Activated CD4-positive, alpha-beta memory T cell treated with anti-CD3 and anti-CD28 coated beads, Interleukin-2, amount 10 ng/mL, durations not matched to agents 7 days and 5 days (primary cell): ENCODE measurements at regions not wholly inside any gene's neighbourhood (a gene's known extent, or its start where the extent isn't known, plus 50 kb on each side); places are given as distances from the start of the nearest gene placed in this dataset.
A peak's percentile ranks its signal among the peaks of the same experiment; 100 is the strongest.

Source experiments
- CTCF ChIA-PET: fragments of 350-600 bp; sonication (Branson Sonifier 250); formaldehyde crosslinking; loops from one replicate; lab custom pipeline; 2021; ENCODE audit warnings: antibody characterized with exemption, inconsistent platforms; lab: Charles Lee
- POLR2A ChIA-PET: fragments of 350-600 bp; sonication (Branson Sonifier 250); formaldehyde crosslinking; loops from one replicate; lab custom pipeline; 2021; ENCODE audit warnings: antibody characterized with exemption; lab: Charles Lee
- DNase-seq: peaks from one replicate; pipeline ENCODE4 v3.0.0-alpha.2; 2020
- H3K27ac Mint-ChIP-seq: one replicate; pipeline ENCODE4 v1.8.0; 2021; ENCODE audit warnings: mild to moderate bottlenecking, mixed read lengths
- H3K27me3 Mint-ChIP-seq: one replicate; pipeline ENCODE4 v1.8.0; 2021; ENCODE audit warnings: mixed read lengths
- H3K36me3 Mint-ChIP-seq: one replicate; pipeline ENCODE4 v1.8.0; 2021; ENCODE audit warnings: low read depth, mixed read lengths
- H3K4me1 Mint-ChIP-seq: one replicate; pipeline ENCODE4 v1.8.0; 2021; ENCODE audit warnings: mixed read lengths
- H3K4me3 Mint-ChIP-seq: one replicate; pipeline ENCODE4 v1.8.0; 2021; ENCODE audit warnings: mild to moderate bottlenecking, mixed read lengths
- H3K9me3 Mint-ChIP-seq: one replicate; pipeline ENCODE4 v1.8.0; 2021; ENCODE audit warnings: mixed read lengths

GRCh38 chr2:120430957-120431356, 85.0 kb downstream of the INHBB start:
- no peaks in the 10 kb centered on the region for H3K9me3 Mint-ChIP-seq

DNA sequence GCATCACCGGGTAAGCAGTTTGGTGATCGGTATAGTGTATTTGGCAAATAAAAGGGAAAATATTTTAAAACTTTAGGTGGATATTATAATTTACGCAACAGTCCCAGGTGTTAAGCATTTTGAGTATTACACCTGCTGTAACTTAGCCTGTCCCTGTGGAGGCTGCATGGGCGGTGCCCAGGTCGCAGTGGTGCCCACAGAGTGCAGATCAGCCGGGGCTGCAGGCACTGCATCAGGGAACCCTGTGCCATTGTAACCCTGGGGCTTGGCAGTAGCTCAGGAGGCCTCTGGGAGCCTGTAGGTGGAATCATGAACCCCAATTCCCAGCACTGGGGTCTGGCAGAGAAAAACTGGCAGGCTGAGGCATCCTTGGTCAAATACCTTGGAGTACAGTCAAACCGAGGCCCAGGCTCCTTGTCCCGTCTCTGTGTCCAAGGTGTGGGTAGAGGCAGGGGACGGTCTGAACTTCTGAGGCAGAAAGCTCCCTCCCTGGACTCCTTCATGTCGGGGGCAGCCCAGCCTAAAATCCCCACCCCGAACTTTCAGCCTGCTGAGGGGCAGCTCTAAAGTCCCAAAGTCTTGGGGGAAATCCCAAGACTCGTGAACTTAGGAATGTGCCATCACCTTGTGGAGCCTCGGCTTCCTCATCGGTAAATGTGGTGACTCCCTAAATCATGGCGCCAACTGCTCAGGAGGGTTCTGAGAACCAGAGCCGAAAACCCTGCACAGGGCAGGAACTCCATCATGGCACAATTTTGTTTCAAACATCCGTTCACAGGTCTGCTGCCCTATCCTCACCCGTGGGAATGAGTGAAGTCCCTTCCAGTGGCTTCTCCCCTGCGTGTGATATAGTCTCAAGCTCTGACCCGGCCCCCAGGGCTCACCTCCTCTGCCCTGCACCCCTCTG, 85.7 kb downstream of the INHBB start:
- peak; percentile 11 for DNase-seq
- H3K27ac Mint-ChIP-seq, result no peak overlapping the region
- H3K36me3 Mint-ChIP-seq, result no peaks in the 10 kb centered on the region
- H3K9me3 Mint-ChIP-seq, result no peaks in the 10 kb centered on the region
- H3K4me3 Mint-ChIP-seq, result no peak overlapping the region
- ChIA-PET CTCF (no interaction called here), POLR2A (no interaction called here)
- peaks cover 13% of the 10 kb centered on the region for H3K27me3 Mint-ChIP-seq
- no peaks in the 10 kb centered on the region for H3K4me1 Mint-ChIP-seq

More at GRCh38 chr2:120430957-120431356, 85.0 kb downstream of the INHBB start:
- H3K36me3 Mint-ChIP-seq, result no peaks in the 10 kb centered on the region
- H3K27ac Mint-ChIP-seq, result no peak overlapping the region
- CTCF ChIA-PET, result no interaction called here
- no peak overlapping the region for H3K4me3 Mint-ChIP-seq
- no peaks in the 10 kb centered on the region for H3K4me1 Mint-ChIP-seq
- H3K27me3 Mint-ChIP-seq, result peaks cover 18% of the 10 kb centered on the region
- POLR2A ChIA-PET, result no interaction called here
- DNase-seq, result no peak

DNA sequence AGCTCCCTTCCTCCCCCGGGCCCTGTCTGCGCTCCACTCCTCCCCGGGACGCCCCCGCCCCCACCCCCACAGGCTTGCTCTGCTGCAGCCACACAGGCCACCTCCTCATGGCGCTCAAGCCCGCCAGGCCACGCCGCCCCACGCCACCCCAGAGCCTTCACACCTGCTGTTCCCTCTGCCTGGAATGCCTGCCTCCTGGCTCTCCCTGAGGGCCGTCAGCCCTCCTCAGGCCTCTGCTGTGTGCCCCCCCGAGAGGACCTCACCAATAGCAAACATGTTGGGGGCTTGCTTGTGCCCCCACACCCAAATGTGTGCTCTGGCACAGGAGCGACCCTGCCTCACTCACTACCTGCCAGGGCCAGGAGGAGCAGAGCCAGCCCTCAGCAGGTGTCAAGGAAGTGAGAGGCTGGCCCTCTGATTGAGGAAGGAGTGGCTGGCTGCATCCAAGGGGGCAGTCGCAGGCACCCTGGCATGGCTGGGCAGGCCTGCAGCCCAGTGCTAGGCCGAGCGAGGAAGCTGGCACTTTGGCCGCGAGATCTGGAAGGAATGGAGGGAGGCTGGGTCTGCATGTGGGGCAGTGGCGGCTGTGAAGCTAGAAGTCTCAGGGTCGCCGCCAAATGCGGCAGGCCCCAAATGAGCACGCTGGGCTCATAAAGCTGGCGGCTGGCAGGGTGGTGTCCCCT, 86.5 kb downstream of the INHBB start:
- Mint-ChIP-seq H3K27me3 (peaks cover 12% of the 10 kb centered on the region), H3K27ac (no peak overlapping the region), H3K36me3 (no peaks in the 10 kb centered on the region), H3K4me3 (no peak overlapping the region), H3K9me3 (no peaks in the 10 kb centered on the region), H3K4me1 (no peaks in the 10 kb centered on the region)
- no peak for DNase-seq
- CTCF ChIA-PET, result no interaction called here
- POLR2A ChIA-PET, result no interaction called here

- Mint-ChIP-seq H3K36me3 (no peaks in the 10 kb centered on the region), H3K4me3 (no peak overlapping the region), H3K27ac (no peak overlapping the region), H3K27me3 (peaks cover 14% of the 10 kb centered on the region), H3K9me3 (no peaks in the 10 kb centered on the region), H3K4me1 (no peaks in the 10 kb centered on the region)
- POLR2A ChIA-PET, result no interaction called here
- peak; percentile 14 for DNase-seq
- CTCF ChIA-PET, result no interaction called here
Observed at GRCh38 chr2:120432976-120433815, 87.3 kb downstream of the INHBB start.

- POLR2A ChIA-PET, result no interaction called here
- H3K27ac Mint-ChIP-seq, result no peak overlapping the region
- no peaks in the 10 kb centered on the region for H3K9me3 Mint-ChIP-seq
- no peak overlapping the region for H3K4me3 Mint-ChIP-seq
- no peaks in the 10 kb centered on the region for H3K36me3 Mint-ChIP-seq
- CTCF ChIA-PET, result no interaction called here
- H3K4me1 Mint-ChIP-seq, result no peaks in the 10 kb centered on the region
- peak; percentile 11 for DNase-seq
- peaks cover 11% of the 10 kb centered on the region for H3K27me3 Mint-ChIP-seq
Observed at GRCh38 chr2:120433816-120434290, 87.9 kb downstream of the INHBB start.

GRCh38 chr2:120434492-120435308, 88.8 kb downstream of the INHBB start:
- Mint-ChIP-seq H3K4me1 (no peaks in the 10 kb centered on the region), H3K9me3 (no peaks in the 10 kb centered on the region), H3K27ac (no peak overlapping the region), H3K27me3 (peaks cover 16% of the 10 kb centered on the region), H3K36me3 (no peaks in the 10 kb centered on the region), H3K4me3 (no peak overlapping the region)
- POLR2A ChIA-PET, result no interaction called here
- CTCF ChIA-PET, result no interaction called here
- DNase-seq, result peak; percentile 12

- H3K4me1 Mint-ChIP-seq, result no peaks in the 10 kb centered on the region
- no peaks in the 10 kb centered on the region for H3K9me3 Mint-ChIP-seq
- ChIA-PET POLR2A (no interaction called here), CTCF (no interaction called here)
- no peak overlapping the region for H3K27ac Mint-ChIP-seq
- DNase-seq, result peak; percentile 5
- no peak overlapping the region for H3K4me3 Mint-ChIP-seq
- peaks cover 19% of the 10 kb centered on the region for H3K27me3 Mint-ChIP-seq
- no peaks in the 10 kb centered on the region for H3K36me3 Mint-ChIP-seq
Observed at GRCh38 chr2:120435671-120436459, 89.9 kb downstream of the INHBB start.

DNA sequence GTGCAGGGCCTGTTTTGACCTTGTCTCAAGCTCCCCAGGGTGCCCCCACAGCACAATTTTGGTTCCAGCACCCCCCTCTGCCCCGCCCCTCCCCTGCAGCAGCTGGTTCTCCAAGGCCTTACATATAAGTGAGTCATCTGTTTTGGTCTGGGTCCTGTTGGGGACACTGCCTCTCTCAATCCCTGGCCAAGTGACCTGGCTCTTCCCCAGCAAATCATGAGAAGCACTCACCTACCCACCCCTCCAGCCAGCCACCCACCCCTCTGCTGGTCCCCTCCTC, 90.5 kb downstream of the INHBB start:
- H3K27me3 Mint-ChIP-seq, result peaks cover 24% of the 10 kb centered on the region
- no peaks in the 10 kb centered on the region for H3K9me3 Mint-ChIP-seq
- ChIA-PET POLR2A (no interaction called here), CTCF (no interaction called here)
- no peaks in the 10 kb centered on the region for H3K36me3 Mint-ChIP-seq
- no peak overlapping the region for H3K4me3 Mint-ChIP-seq
- H3K27ac Mint-ChIP-seq, result no peak overlapping the region
- no peak for DNase-seq
- no peaks in the 10 kb centered on the region for H3K4me1 Mint-ChIP-seq

GRCh38 chr2:120436885-120437603, 91.1 kb downstream of the INHBB start:
- H3K27ac Mint-ChIP-seq, result no peak overlapping the region
- H3K27me3 Mint-ChIP-seq, result peaks cover 31% of the 10 kb centered on the region
- no peaks in the 10 kb centered on the region for H3K36me3 Mint-ChIP-seq
- DNase-seq, result no peak
- no peaks in the 10 kb centered on the region for H3K4me1 Mint-ChIP-seq
- no peak overlapping the region for H3K4me3 Mint-ChIP-seq
- H3K9me3 Mint-ChIP-seq, result no peaks in the 10 kb centered on the region
- ChIA-PET CTCF (no interaction called here), POLR2A (no interaction called here)

DNA sequence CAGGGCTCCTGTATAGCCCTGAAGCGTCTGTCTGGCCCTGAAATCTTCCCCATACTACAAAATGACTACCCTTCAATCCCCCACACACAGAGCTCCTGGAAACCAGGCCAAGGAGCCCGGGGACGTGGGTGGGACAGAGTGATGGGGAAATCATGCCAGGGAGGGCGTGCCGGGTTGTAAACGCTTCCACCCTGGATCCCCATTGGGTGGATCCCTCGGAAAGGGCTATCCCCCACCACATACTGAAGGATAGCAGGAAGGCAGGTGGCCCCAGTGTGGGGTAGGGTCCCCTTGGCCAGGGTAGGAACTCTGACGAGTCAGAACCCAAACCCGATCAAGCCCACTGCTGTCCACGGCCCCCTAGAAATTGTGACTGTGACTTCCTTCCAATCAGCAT, 91.7 kb downstream of the INHBB start:
- POLR2A ChIA-PET, result no interaction called here
- no peaks in the 10 kb centered on the region for H3K36me3 Mint-ChIP-seq
- H3K27ac Mint-ChIP-seq, result no peak overlapping the region
- CTCF ChIA-PET, result no interaction called here
- no peak for DNase-seq
- H3K9me3 Mint-ChIP-seq, result no peaks in the 10 kb centered on the region
- H3K27me3 Mint-ChIP-seq, result peaks cover 35% of the 10 kb centered on the region
- H3K4me3 Mint-ChIP-seq, result no peak overlapping the region
- H3K4me1 Mint-ChIP-seq, result no peaks in the 10 kb centered on the region

- ChIA-PET CTCF (no interaction called here), POLR2A (no interaction called here)
- no peaks in the 10 kb centered on the region for H3K9me3 Mint-ChIP-seq
- H3K27ac Mint-ChIP-seq, result no peak overlapping the region
- H3K27me3 Mint-ChIP-seq, result peaks cover 41% of the 10 kb centered on the region
- no peaks in the 10 kb centered on the region for H3K36me3 Mint-ChIP-seq
- no peak for DNase-seq
- H3K4me3 Mint-ChIP-seq, result no peak overlapping the region
- peaks cover 2% of the 10 kb centered on the region for H3K4me1 Mint-ChIP-seq
Observed at GRCh38 chr2:120438301-120439066, 92.5 kb downstream of the INHBB start.
